OCI-LY7 (cell line): ENCODE measurements at regions not wholly inside any gene's neighbourhood (a gene's known extent, or its start where the extent isn't known, plus 50 kb on each side); places are given as distances from the start of the nearest gene placed in this dataset.
"Not testable (repeated sequence)": the region's sequence is repeated elsewhere in the genome, so short reads cannot be mapped to it uniquely, and the experiment has no call there.

ENCODE experiments used
- EZH2phosphoT487 ChIP-seq: fragments of 200-600 bp; sonication (generic); IDR thresholded peaks from 2 replicates; pipeline ENCODE4 v1.6.1; 2018; ENCODE audit warnings: low read depth, borderline replicate concordance, mild to moderate bottlenecking, mixed run types, antibody characterized with exemption, low read length, moderate library complexity, mixed read lengths
- TF ChIP-seq, protein P1 (sequence below): fragments of 200-600 bp; sonication (generic); conservative IDR thresholded peaks from 2 replicates; pipeline ENCODE4 v1.5.1; 2014; ENCODE audit warnings: mild to moderate bottlenecking, antibody characterized with exemption, low read length, moderate library complexity, mixed read lengths

DNA sequence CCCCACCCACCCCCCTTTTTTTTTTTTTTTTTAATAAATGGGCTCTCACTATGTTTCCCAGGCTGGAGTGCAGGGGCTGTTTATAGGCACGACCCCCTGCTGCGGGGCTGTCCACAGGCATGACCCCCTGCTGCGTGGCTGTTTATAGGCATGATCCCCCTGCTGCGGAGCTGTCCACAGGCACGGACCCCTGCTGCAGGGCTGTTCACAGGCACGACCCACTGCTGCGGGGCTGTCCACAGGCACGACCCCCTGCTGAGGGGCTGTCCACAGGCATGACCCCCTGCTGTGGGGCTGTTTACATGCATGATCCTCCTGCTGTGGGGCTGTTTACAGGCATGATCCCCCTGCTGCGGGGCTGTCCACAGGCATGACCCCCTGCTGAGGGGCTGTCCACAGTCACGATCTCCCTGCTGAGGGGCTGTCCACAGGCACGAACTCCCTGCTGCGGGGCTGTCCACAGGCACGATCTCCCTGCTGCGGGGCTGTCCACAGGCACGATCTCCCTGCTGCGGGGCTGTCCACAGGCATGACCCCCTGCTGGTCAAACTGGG lies 1385.3 kb downstream of the FOXD4L5 start:
- TF ChIP-seq, protein P1, sequence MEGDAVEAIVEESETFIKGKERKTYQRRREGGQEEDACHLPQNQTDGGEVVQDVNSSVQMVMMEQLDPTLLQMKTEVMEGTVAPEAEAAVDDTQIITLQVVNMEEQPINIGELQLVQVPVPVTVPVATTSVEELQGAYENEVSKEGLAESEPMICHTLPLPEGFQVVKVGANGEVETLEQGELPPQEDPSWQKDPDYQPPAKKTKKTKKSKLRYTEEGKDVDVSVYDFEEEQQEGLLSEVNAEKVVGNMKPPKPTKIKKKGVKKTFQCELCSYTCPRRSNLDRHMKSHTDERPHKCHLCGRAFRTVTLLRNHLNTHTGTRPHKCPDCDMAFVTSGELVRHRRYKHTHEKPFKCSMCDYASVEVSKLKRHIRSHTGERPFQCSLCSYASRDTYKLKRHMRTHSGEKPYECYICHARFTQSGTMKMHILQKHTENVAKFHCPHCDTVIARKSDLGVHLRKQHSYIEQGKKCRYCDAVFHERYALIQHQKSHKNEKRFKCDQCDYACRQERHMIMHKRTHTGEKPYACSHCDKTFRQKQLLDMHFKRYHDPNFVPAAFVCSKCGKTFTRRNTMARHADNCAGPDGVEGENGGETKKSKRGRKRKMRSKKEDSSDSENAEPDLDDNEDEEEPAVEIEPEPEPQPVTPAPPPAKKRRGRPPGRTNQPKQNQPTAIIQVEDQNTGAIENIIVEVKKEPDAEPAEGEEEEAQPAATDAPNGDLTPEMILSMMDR: not testable (repeated sequence)
- TF ChIP-seq EZH2phosphoT487: not testable (repeated sequence)
